Cerebellar nuclear complex (tissue), 1 donor: ENCODE measurements at regions not wholly inside any gene's neighbourhood (a gene's known extent, or its start where the extent isn't known, plus 50 kb on each side); places are given as distances from the start of the nearest gene placed in this dataset.

Experiments used
- DNase-seq, 2 experiments: peaks; one replicate each; lab custom pipeline; 2025; lab: John Stamatoyannopoulos, UW

GRCh38 chr3:72112435-72112834 is 327.5 kb upstream of the PROK2 start:
- no peak for DNase-seq

GRCh38 chr3:72111265-72112205 is 326.6 kb upstream of the PROK2 start:
- DNase-seq = no peak

GRCh38 chr3:72109327-72110259 is 324.6 kb upstream of the PROK2 start:
- DNase-seq = no peak

- no peak for DNase-seq
Observed at GRCh38 chr3:72105306-72105705, 320.4 kb upstream of the PROK2 start.

- DNase-seq = no peak
Observed at GRCh38 chr3:72102112-72102616, 317.2 kb upstream of the PROK2 start.

GRCh38 chr3:72101494-72101893 is 316.5 kb upstream of the PROK2 start:
- no peak for DNase-seq

GRCh38 chr3:72100601-72101187 is 315.7 kb upstream of the PROK2 start:
- DNase-seq = no peak

GRCh38 chr3:72100080-72100511 is 315.1 kb upstream of the PROK2 start:
- DNase-seq = no peak

- no peak for DNase-seq
Observed at GRCh38 chr3:72099326-72100079, 314.6 kb upstream of the PROK2 start.

- no peak for DNase-seq
Observed at GRCh38 chr3:72097053-72097452, 312.1 kb upstream of the PROK2 start.

GRCh38 chr3:72095521-72095920 is 310.6 kb upstream of the PROK2 start:
- no peak for DNase-seq

- DNase-seq = no peak
Observed at GRCh38 chr3:72093992-72094334, 309.0 kb upstream of the PROK2 start.

GRCh38 chr3:72093270-72093991 is 308.5 kb upstream of the PROK2 start:
- no peak for DNase-seq

GRCh38 chr3:72092778-72093177 is 307.8 kb upstream of the PROK2 start:
- no peak for DNase-seq

GRCh38 chr3:72088486-72089025 is 303.6 kb upstream of the PROK2 start:
- no peak for DNase-seq

GRCh38 chr3:72087420-72087819 is 302.5 kb upstream of the PROK2 start:
- DNase-seq = no peak

GRCh38 chr3:72086743-72087087 is 301.8 kb upstream of the PROK2 start:
- DNase-seq = no peak

- no peak for DNase-seq
Observed at GRCh38 chr3:72086042-72086742, 301.2 kb upstream of the PROK2 start.

GRCh38 chr3:72085036-72085435 is 300.1 kb upstream of the PROK2 start:
- no peak for DNase-seq
